NCI-H2196 (cell line): ENCODE measurements at regions not wholly inside any gene's neighbourhood (a gene's known extent, or its start where the extent isn't known, plus 50 kb on each side); places are given as distances from the start of the nearest gene placed in this dataset.
"Not testable (repeated sequence)": the region's sequence is repeated elsewhere in the genome, so short reads cannot be mapped to it uniquely, and the experiment has no call there.

ENCODE experiments used
- DNase-seq: peaks from one replicate; lab custom pipeline; 2025; ENCODE audit not compliant: unreplicated experiment; lab: John Stamatoyannopoulos, UW

DNA sequence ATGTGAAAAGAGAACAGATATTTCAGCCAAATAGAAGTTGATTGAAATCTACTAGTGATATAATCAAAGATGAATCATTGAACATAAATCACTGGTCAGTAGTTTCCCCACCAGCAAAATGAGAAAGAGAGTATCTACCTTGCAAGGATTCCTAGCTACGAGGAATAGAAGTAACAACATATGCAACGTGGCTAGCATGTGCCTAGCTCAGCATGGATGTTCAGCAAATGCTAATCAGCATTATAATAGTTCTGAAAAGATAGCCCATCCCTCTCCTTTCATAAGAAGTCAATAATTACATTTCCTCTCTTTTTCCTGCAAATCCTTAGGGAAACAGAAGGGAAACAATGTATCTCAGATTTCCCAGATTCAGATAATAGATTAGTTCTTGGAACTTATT is 417.2 kb downstream of the SATB2 start:
- no peak for DNase-seq

DNA sequence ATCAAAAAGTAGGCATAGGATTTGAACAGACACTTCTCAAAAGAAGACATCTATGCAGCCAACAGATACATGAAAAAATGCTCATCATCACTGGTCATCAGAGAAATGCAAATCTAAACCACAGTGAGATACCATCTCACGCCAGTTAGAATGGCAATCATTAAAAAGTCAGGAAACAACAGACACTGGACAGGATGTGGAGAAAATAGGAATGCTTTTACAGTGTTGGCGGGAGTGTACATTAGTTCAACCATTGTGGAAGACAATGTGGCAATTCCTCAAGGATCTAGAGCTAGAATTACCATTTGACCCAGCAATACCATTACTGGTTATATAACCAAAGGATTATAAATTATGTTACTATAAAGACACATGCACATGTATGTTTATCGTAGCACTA is 424.0 kb downstream of the SATB2 start:
- not testable (repeated sequence) for DNase-seq

DNA sequence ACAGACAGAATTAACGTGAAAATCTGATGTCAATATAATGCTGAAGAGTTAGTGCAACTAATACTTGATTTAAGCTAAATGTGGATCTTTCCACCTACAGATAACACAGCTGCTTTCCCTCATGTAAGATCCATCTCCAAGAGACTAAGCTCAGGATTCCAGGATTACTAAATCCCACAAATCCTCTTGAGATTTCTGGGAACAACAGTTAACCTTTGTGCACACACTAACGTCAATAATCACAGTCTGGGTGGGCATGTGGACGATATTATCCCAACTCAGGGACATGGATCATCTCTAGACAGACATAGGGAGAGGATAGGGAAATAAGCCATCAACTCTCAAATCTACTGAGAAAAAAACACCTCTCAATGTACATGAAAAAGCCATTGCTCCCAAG is 432.6 kb downstream of the SATB2 start:
- DNase-seq = no peak

DNA sequence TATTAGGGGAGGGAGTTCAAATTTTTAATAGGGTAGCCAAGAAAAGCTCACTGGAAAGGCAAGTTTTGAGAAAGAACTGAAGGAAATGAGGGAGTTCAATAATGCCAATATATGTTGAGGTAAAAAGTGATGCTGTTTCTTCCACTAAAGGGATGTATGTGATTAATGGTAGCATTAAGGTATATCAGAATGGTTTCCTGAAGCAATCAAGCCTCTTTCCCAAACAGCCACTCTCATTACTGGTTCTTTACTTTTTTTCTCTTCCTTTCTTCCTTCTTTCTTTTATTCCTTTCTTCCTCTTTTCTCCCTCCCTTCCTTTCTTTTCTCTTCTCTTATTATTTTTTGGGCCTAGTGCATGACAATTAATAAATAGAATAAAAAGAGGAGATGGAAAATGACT is 433.5 kb downstream of the SATB2 start:
- no peak for DNase-seq

DNA sequence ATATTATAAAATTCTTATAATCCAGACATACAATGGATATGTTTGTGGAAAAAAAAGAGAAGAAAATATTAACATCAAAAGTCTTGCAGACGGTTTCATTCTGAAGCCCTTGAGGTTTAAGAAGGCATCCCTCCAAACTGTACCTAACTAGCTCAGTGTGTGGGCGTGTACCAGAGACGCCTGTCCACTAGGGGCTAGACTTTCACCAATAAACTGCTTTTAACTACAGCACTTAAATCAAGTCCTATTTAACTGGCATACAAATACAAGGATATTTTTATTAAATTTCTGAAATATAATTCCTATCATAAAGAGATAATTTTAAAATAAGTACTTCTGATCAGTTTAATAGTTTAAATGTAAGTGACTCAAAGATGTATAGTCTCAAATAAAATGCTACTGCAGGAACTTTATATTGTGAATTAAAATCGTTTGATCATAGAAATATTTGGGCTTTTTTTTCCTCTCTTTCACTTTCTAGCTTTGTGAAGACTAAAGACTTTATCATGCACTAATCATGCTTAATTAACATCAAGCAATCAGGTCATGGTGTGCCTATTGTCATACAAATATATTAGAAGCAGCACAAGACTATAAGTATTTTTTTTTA is 437.7 kb downstream of the SATB2 start:
- DNase-seq = no peak

DNA sequence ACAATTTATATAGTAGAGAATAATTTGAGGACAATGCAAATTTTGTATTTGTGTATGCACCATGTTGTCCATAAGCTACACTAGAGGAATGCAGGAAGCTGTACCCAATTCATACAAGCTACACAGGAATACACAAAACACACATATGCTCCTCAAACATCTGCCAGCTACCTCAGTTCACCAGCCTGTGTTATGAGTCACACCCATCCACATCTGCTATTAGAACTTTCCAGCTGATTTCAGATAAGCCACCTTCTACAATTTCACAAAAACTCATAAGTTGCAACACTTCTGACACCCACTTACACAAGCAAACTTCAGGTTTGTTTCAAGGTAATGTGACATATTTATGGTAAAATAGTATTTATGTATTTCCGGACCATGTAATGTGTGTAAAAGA is 438.9 kb downstream of the SATB2 start:
- no peak for DNase-seq

DNA sequence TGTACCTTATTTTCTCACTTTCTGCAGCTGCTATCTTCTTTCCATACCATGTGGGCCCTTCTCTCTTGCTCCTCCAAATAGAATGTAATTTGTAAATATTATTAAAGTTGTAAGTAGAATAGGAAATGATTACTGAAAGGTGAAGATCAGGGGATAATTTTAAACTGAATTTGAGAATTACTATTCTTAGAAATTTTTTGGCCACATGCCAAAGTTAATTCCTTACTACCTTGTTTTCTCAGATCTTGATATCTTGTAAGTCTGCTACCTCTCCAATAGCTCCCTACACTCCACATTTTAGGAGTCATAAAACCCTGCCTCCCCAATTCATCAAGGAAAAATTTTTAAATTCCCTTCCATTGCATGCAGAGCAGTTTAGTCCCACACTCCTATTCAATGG is 442.7 kb downstream of the SATB2 start:
- DNase-seq = no peak

DNA sequence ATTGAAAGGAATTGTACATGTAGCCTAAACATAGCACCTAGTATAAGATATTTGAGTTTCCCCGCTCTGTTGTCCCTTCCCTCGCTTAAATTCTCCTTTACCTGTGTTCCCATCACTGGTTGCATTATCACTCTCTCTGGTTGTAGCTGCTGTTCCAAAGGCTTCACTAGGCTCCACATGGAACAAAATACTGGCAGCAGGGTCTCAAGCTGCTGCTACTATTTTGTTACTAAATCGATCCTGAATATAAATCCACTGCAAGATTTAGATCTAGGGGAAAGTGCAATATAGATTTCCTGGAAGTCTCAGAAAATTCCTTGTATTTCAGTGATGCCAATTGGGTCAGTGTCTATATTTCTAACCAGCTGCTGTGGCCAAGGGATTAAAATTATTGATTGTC is 443.5 kb downstream of the SATB2 start:
- DNase-seq = no peak

DNA sequence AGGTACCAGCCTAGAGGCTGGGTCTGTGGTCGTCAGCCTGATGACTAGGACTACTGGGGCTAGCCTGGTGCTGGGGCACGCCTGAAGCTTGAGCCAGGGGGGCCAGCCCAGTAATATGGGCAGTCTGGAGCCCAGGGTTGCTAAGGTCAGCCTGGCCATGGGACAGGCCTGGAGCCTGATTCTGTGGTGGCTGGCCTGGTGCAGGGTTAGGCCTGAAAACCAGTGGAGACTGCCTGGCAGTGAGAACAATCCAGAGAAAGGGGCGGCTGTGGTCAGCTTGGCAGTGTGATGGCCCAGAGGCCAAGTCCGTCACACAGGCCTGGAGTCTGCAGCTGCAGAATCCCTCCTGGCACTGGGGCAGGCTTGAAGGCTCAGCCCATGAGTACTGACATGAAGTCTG is 445.8 kb downstream of the SATB2 start:
- no peak for DNase-seq

DNA sequence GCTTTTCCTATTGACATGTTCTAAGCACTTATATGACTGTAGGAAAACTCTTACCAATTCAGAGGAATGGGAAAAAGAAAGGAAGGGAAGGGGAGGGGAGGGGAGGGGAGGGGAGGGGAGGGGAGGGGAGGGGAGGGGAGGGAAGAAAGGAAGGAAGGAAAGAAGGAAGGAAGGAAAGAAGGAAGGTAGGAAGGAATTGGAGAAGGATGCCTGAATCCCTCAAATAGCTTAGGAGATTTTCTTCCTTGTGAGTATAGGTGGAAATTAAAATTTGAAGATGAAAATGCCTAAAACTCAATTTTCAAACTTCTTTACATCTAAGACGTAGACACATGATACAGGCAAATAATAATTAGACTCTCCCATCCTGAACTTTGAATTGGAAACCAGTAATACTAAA is 463.1 kb downstream of the SATB2 start:
- no peak for DNase-seq

DNA sequence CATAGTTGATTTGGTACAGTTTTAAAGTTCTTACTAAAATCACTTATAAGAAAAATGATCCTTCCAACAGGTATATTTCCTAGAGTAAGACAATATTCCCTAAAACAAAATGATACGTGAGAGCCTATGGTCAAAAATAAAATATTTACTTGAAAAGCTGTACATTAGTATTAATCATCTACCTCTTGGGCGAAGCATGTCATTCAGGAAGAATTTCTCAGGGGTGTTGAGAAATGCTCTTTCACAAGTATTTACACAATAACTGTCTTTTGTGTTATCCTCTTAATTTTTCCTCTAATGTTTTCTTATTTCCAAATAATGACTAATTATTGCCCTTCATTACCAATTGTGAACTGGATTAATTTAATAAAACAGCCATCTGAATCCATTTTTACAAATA is 466.3 kb downstream of the SATB2 start:
- no peak for DNase-seq

DNA sequence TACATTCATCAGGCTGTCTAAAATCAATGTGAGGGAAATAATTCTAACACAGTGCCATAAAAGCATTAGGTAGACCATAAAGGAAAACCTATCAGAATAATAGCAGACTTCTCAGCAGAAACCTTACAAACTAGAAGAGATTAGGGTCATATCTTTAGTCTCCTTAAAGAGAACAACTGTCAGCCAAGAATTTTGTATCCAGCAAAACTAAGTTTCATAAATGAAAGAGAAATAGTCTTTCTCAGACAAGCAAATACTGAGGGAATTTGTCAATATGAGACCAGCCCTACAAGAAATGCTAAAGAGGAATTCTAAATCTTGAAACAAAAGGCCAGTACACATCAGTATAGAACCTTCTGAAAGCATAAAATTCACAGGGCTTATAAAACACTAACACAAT is 482.0 kb downstream of the SATB2 start:
- DNase-seq = no peak

DNA sequence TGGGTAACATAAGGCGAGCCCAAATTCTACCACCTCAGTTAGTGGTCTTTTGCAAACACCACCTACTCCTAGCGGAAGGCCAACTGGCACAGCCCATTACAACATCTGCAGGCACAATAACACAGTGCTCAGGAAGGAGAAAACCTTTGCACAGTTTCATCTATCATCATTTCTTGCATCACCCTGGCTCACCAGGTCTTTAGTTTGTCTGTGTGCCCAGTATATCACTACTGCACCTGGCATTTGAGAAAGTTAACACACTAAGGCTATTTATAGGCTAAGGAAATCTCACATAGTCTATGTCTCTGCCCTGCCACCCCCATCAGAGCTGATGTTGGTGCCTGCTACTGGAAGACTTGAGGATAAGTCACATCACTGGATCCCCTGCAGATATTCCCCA is 484.0 kb downstream of the SATB2 start:
- DNase-seq = no peak

DNA sequence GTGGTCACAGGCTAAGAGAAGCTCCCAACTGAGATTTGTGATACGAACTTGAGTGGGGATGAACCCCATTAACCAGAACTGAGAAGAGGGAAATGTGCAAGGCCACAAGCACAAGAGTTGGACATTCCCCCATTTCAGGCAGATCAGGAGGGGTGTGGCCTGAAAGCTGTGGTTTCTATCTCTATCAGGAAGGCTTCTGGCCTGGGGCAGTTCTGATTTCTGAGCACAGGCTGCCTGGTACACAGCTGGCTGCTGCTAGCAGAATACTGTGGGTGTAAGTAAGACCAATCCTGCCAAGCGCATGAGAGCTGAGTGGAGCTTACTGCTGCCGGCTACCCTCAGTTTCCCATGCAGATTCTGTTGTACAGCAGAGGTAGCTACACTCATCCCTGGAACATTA is 484.6 kb downstream of the SATB2 start:
- no peak for DNase-seq

DNA sequence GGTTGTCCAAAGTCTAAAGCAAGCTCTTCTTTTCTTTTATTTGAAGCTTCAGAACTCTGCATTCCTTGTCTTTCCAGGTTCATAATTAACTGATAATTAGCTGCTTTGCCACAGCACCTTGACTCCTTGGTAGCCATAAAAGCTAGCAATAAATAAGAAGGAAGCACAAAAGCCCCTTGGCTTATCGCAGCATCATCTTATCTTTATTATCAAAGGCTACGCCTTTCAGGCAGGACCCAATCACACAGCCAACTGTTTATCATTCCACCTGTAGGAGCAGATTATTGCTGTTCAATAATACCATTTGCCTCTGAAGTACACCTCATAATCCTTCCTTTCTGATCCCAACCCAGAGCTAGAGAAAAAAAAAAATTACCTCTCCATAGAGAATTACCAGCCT is 489.2 kb downstream of the SATB2 start:
- no peak for DNase-seq

DNA sequence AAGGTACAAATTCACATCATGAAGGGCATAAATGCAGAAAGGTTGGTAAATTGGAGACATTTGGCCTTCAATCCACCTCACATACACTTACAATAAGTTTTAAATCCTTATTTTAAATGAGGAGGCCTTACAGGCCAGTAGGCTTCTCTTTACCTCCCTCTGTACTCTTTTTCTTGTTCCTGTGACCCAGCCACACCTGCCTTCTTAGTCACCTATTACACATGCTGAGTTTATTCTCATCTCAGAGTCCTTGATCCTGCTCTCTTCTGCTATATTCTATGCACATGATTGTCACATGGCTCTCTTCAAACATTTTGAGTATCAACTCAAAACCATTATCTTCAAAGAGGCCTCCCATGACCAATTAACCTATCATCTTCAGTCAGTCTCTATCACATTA is 491.5 kb downstream of the SATB2 start:
- no peak for DNase-seq

DNA sequence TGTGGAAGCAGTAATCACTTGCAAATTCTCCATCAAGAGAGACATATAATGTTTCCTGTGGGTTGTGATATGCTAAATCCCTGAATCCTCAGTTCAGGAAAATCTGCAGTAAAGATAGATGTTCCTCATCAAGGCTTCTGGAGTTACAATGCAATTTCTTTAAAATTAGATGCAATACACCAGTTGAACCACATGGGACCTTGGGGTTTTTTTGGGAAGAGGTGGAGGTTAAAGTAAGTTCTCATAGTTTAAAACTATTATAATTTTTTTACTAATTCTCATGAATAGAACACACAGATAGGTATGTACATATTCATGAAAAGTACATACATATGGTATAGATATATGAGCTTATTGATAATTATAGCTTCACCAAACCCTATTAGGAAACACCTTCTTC is 496.2 kb downstream of the SATB2 start:
- no peak for DNase-seq

DNA sequence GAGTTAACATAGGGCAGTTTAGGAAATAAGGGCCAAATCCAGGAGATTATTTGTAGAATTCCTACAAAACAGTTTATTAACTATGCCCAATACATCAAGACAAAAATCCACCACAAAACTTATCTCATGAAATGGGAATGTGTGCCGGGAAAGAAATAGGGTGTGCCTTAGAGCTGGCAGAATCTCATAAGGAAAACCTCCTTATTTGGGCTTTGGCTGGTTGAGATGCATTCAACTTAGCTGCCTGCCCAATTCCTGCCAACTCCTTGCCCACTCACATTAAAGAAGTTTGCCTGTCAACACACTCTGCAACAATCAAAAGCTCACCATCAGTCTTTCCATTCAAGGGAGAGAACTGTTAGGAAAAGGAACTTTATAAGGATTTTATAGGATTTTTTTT is 500.6 kb downstream of the SATB2 start:
- DNase-seq = no peak

DNA sequence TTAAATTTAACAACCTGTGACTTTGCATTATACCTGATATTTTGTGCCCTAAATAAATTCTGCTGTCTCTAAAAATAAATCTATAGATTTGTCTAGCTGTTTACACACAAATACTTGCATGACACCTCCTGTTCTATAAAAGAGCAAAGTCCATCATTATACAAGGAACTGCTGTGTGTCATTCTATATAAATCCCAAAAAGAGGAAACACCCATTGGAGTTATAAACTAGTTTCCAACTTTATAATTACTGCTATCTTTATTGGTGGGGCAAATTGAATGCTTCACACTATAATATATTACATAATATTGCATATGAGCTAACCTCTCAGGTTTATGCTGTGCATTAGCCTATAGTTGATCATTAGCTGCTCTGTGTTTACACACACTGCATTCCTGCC is 504.4 kb downstream of the SATB2 start:
- DNase-seq = no peak

DNA sequence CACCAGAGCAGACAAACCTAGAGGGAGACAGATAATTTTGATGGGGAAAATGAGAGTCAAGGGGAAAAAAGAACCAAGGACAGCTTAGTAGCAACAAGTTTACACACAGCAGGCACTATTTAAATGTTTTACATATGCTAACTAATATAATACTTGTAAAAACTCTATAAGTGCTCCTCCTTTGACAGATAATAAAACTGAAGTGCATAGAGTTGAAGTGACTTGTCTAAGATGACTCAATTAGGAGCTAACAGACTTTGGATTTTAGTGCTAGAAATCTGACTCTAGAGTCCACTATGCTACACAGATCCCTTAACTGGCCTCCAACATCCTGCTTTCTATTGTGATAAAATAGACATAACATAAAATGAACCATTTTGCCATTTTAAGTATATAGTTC is 506.9 kb downstream of the SATB2 start:
- no peak for DNase-seq

DNA sequence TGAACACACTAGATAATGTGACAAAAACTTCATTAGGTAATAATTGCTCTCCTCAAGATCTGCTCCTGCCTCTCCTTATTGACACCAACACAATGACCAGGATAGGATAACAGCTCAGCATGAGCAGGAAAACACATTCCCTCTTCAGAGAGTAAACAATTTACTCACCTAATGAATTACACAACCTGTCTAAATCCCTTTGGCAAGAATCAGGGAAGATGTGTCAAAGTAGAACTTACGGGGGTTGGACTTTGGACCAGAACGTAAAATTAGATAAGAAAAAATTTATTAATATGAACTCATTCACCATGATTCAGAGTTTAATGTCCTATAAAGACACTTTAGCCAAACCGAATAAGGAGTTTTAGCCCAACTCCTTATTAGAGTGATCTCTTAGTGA is 512.2 kb downstream of the SATB2 start:
- no peak for DNase-seq

DNA sequence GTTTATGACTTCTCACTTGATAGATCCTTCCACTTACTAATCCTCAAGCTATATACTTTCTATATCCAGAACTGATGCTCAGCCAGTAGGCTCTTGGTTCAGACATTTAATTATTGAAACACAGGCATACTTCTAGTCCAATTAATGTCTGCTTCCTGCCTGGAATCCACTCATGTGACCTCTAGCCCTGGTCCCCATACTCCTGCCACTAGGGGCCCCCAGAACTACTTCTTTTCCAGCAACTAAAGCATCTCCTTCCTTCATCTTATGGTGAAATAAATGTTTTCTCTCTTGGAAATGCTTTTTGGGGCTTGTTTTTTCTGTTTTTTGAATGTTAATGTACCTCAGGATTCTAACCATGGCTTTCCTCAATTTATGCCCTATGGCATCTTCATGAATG is 527.6 kb downstream of the SATB2 start:
- no peak for DNase-seq

DNA sequence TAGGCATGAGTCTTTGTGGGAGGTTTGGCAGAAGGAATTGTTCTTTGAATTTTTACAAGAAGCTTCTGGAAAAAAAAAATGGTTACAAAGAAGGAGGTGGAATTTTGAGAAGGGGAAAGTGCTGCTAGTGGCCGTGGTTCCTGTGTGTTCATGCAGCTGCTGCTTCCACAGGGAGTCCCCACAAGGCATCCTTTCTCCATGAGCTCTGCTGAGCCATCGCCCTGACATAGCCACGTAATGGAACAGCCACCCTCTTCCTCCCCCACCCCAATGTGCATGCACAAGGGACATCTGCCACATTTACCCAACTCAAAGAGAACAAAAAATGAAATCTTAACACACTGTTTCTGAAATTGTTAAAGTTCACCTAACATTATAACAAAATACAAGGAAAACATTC is 529.7 kb downstream of the SATB2 start:
- DNase-seq = no peak
